ENCODE measurements at regions not wholly inside any gene's neighbourhood (a gene's known extent, or its start where the extent isn't known, plus 50 kb on each side); places are given as distances from the start of the nearest gene placed in this dataset.
"Not testable (repeated sequence)": the region's sequence is repeated elsewhere in the genome, so short reads cannot be mapped to it uniquely, and the experiment has no call there.

GRCh38 chr4:170170861-170171260 lies 81.1 kb upstream of the AADAT start:
- DNase-seq (ENCODE audit: low spot score) = no peak

DNA sequence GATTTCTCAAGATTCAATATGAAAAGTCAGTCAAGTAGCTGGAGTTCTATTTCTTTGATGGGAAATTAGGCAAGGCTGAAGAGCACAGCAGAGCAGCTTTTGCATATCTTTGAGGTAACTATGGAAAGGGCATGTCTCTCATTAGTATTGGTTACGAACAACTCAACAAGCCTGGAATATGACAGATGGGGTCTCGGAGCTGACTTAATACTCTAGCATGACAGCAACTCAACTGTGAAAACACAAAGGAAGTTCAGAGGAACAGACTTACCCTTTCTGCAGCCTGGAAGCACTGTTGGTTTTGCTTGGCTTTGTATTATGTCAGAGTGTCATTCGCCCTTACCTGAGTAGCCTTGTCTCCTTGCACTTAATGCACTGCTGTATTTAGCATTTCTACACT lies 79.9 kb upstream of the AADAT start:
- no peak for DNase-seq (ENCODE audit: low spot score)

- no peak for DNase-seq (ENCODE audit: low spot score)
These were observed 77.9 kb upstream of the AADAT start for GRCh38 chr4:170167678-170168077.

GRCh38 chr4:170166193-170166592 lies 76.4 kb upstream of the AADAT start:
- not testable (repeated sequence) for DNase-seq (ENCODE audit: low spot score)

GRCh38 chr4:170162416-170162815 lies 72.7 kb upstream of the AADAT start:
- DNase-seq (ENCODE audit: low spot score) = no peak

- no peak for DNase-seq (ENCODE audit: low spot score)
These were observed 67.9 kb upstream of the AADAT start for GRCh38 chr4:170157670-170158069.

DNA sequence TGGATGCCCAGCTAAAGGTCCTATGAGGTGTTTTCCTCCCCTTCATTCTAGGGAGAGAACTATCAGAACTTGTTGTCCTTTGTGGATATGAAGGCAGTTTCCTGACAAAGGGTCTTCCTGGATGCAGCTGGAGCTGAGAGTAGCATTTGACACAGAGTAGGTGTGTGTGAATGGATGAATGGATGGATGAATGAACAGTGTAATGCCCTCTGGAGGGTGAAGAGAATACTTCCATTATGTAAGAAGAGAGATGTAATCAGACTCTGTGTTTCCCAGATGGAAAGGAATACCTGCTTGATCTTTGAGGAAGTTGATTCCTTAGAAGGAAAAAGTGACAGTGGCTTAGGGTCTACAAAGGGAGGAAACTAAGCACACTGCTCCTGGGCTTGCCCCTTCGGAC lies 55.4 kb upstream of the AADAT start:
- no peak for DNase-seq (ENCODE audit: low spot score)

GRCh38 chr4:170139764-170140163 lies 50.0 kb upstream of the AADAT start:
- DNase-seq (ENCODE audit: low spot score) = no peak

All from hepatic stellate cell (primary cell).